ENCODE measurements at regions not wholly inside any gene's neighbourhood (a gene's known extent, or its start where the extent isn't known, plus 50 kb on each side); places are given as distances from the start of the nearest gene placed in this dataset.

DNA sequence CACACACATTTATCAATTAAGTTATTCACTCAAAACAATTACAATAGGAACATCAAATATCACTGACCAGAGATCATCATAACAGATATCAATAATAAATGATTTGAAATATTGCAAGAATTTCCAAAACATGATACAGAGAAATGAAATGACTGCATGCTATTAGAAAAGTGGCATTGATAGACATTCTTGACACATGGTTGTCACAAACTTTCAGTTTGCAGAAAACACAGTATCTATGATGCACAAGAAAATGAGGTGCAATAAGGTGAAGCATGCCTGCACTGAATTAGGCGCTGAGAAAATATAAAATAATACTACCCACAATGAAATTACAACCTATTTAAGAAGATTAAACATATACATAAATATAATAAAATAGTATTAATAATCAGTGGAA is 198.0 kb upstream of the SYT1 start:
- TF ChIP-seq, protein P1, sequence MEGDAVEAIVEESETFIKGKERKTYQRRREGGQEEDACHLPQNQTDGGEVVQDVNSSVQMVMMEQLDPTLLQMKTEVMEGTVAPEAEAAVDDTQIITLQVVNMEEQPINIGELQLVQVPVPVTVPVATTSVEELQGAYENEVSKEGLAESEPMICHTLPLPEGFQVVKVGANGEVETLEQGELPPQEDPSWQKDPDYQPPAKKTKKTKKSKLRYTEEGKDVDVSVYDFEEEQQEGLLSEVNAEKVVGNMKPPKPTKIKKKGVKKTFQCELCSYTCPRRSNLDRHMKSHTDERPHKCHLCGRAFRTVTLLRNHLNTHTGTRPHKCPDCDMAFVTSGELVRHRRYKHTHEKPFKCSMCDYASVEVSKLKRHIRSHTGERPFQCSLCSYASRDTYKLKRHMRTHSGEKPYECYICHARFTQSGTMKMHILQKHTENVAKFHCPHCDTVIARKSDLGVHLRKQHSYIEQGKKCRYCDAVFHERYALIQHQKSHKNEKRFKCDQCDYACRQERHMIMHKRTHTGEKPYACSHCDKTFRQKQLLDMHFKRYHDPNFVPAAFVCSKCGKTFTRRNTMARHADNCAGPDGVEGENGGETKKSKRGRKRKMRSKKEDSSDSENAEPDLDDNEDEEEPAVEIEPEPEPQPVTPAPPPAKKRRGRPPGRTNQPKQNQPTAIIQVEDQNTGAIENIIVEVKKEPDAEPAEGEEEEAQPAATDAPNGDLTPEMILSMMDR (IDR thresholded peaks at IDR 0.05; ENCODE audit: low read length), result no peak
- no peak for TF ChIP-seq EZH2phosphoT487 (IDR thresholded peaks at IDR 0.05; ENCODE audit: low read length)
- TF ChIP-seq EZH2 (optimal IDR thresholded peaks at IDR 0.05; ENCODE audit: low read depth, low read length), result no peak
